GM18511 (cell line): ENCODE measurements at regions not wholly inside any gene's neighbourhood (a gene's known extent, or its start where the extent isn't known, plus 50 kb on each side); places are given as distances from the start of the nearest gene placed in this dataset.

Source experiments
- ATAC-seq: cut with Tn5 transposase; IDR thresholded peaks from one replicate; pipeline ENCODE4 v1.9.1; 2021; ENCODE audit warnings: mild to moderate bottlenecking, moderate library complexity; ENCODE audit not compliant: unreplicated experiment

DNA sequence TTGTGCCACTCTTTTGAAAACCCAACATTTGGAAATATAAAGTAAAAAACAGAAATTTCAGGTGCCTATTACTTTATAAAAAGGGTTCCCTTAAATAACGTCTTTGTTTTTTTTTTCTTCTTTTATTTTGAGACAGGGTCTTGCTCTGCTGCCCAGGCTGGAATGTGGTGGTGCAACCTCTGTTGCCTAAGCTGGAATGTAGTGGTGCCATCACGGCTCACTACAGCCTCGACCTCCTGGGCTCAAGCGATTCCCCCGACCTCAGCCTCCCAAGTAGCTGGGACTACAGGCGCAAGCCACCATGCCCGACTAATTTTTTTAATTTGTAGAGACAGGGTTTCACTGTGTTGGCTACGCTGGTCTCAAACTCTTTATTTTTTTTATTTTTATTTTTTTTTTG, 110.2 kb upstream of the HNRNPU start:
- ATAC-seq, result no peak

DNA sequence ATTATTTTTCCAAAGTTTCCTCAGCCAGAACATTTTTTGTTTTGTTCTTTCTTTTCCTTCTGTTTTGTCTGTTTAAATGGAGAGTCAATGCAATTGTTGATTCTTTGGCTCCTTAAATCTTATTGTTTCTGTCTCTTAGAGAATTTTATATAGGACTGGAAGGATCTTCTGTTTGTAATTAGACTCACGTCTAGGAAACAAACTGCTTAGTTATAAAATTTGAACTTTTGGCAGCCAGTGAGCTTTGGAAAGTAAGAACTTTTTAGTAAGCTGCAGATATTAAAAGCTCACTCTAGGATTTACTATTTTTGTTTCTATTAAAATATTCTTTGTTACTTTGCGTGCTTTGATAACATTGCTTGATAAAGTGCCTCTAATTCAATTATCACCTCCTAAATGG, 109.8 kb upstream of the HNRNPU start:
- no peak for ATAC-seq

DNA sequence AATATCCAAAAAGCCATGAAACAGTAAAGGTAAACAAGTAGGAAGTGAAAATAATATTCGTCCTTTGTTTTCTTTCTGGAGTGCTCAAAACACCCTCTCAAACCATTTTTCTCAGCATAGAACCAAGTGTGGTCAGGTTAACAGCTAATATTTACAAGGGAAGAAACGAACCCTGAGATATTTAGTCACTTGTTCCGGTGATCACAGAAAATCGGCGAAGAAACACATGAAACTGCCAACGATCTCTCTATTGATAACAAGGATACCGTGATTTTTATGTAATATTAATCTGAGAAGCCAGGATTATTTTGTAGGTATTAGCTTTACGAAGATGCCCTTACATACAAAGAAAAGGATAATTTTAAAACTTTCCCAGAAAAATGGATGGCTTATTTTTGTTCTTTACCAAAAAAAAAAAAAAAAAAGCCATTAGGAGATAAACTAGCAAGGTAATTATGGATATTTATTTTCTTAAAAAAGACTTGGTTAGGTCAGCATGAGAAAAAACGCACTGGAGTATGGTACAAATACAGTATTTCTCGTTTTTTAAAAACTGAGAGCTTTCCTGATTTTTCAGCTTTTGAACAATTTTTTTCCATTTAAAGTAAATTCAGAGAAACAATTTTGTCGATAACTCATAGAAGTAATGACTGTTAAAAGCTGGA, 107.3 kb upstream of the HNRNPU start:
- no peak for ATAC-seq

DNA sequence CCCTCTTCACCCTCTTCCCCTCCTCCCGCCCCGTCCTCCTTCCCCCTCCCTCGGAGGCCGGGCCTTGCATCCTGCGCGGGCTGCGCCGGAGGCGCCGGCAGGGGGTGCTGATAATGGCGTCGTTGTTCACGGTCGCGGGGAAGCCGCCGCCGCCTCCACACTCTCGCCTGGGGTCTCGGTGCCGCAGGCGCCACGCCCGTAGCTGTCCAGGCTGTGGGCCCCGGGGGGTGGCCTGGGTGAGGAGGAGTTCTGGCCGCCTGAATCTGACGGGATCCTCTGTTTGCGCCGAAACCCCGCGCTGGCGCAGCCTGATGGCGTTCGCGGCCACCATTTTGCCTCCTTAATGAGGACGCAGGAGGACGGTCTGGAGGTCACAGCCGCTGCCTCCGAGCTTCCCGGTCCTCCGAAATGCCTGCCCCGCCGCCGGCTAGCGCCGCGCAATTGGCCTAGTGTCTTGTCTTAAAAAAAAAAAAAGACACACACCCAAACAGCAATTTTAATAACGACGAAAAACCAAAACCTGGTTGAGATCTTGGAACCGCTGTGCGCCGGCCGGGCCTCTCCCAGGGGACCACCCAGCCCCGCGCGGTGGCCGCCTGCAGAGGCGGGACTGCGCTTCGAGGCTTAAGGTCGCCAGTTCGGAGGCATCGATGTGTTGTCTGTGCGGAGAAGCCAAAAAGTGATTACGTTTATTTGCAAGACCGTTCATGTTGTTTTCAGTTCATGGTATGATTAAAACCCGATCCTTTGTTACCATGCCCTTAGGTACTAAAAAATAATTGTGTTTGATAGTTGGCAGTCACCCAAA, 106.6 kb upstream of the HNRNPU start:
- ATAC-seq, result peak; percentile 73

DNA sequence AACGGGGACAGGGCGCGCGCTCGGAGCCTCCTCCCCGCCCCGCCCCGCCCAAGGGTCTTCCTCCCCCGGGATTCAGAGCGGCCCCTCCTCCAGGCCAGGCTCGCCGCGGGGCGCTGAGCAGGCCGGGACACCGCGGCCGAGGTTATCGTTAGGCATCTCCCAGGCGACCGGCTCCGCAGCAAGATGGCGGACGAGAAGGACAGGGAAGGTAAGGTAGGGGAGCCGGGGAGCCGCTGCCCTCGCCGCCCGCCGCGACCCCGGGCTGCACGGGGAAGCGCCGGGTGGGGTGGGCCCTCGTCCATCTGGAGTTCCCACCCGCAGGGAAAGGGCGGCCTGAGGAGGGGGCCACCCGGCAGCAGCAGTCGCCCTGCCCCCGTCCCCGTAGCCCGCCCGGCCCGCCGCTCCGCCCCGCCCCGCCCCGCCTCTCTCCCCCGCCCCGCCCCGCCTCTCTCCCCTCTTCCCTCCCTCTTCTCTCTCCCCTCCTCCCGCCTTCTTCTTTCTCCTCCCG, 105.9 kb upstream of the HNRNPU start:
- peak; percentile 78 for ATAC-seq

DNA sequence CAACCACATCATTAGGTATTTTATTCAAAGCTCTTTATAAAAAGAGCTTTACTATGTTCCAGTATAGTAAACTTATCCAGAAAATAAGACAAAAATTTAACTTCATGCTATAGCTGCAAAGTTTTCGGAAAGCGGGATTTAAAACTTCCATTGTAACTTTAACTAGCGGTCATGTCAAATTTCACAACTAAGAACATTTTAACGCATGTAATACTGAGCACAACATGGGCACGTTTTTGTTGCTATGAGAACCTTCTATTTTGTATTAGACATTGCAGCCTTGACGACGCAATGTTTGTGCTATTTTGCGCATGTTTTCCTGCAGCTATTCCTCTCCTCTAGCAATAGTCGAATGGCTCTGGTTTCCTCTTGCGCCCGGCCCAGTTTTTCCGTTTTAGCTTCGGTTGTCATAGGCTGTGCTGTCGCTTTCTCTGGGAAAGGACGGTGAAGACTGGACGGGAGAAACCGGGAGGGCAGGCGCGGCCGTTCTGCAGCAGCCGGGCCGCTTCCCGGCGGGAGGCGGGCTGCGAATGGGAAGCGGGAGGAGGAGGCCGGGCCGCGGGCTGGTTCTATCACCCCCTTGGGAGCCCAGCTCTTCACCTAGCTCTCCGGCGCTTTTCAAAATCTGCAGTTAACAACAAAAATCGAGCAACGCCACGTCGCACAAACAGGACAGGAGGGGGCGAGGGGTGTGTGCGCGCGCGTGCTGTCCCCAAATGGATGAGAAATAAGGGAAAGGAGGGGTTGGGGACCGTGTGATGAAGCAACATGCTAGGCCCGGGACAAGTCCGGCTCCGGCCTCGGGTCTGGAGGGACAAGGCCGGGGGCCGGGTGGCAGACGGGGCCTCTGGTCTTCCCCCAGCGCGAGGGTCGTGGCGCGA, 105.3 kb upstream of the HNRNPU start:
- ATAC-seq, result peak; percentile 29

DNA sequence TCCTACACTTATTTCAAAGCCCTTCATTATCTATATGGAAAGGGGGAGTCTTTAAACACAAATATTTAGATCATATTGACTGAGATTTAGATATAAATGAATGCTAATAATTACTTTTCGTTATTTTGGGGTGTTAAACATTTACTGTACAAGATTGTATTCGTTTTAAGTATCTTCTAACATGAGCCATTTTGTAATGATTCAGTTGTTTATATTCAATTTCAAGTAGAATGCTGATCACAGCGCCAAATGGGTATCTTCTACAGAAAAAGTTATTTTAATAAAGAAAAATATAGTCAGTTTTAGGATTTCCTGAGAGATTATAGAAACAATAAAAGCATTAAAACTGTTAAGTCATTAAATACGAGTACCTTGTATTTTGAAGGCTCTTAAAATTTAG, 104.5 kb upstream of the HNRNPU start:
- ATAC-seq, result no peak

DNA sequence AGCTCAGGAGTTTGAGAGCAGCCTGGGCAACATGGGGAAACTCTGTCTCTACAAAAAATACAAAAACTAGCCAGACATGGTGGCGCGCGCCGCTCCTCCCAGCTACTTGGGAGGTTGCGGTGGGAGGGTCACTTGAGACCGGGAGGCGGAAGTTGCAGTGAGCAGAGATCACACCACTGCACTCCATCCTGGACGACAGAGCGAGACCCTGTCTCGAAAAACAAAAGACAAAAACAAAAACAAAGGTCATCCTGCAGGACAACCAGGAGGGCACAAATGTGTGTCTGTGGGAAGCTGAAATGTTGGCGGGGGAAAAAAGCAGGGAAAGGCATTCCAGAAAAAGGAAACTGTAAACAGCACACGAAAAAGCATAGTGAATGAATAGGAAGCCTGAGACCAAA, 104.1 kb upstream of the HNRNPU start:
- no peak for ATAC-seq

DNA sequence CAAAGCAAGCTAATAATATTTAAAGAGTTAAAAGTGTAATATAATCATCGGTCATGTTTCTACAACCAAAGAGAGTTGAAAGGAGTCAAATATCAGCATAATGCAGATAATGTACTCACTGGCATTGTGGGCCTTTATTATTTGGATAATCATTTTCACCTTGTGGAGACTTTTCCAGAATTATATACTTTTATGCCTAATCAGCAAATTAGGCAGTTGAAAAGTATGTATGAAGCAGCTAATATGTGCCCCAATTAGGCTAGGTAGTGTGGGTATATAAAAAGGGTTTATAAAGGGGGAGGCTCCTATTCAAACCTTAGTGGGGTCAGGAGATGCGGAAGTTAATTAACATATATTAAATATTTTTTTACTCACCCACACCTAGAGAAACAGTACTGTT, 102.8 kb upstream of the HNRNPU start:
- ATAC-seq, result no peak

DNA sequence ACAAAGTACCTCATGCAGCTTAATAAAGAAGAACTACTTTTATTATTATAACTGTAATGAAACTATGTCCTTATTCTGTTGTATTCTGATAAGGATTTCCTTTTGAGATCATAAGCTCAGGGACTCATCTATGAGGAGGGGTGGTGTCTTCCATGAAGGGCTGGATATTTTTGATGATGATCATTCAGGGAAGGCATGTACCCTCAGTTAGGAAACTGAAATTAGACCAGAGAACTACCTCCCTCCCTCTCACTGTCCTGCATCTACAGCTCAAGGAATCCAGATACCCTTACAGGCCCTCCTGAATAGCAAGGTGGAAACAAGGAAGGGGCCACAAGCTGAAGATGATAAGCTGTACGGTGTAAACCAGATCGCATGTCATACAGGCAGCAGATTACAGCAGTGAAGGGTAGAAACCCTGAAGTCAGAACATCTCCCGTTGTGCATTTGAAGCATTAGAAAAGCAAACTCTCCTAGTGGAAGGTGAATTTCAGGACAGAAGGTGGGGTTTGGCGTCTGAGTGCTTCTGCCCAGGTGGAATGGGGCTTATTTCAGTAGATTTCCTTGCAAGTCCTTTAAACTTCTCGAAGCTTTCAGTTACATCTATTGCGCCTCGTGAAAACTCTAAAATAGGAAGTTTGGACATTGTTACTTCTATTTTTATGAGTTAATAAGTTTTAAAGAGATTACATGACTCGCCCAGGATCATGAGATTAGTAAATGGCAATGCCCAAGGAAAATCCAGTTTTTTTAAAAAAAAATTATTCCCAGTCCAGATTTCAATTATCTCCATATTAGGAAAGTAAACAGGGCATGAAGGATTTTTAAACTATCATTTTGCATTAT, 101.1 kb upstream of the HNRNPU start:
- no peak for ATAC-seq

DNA sequence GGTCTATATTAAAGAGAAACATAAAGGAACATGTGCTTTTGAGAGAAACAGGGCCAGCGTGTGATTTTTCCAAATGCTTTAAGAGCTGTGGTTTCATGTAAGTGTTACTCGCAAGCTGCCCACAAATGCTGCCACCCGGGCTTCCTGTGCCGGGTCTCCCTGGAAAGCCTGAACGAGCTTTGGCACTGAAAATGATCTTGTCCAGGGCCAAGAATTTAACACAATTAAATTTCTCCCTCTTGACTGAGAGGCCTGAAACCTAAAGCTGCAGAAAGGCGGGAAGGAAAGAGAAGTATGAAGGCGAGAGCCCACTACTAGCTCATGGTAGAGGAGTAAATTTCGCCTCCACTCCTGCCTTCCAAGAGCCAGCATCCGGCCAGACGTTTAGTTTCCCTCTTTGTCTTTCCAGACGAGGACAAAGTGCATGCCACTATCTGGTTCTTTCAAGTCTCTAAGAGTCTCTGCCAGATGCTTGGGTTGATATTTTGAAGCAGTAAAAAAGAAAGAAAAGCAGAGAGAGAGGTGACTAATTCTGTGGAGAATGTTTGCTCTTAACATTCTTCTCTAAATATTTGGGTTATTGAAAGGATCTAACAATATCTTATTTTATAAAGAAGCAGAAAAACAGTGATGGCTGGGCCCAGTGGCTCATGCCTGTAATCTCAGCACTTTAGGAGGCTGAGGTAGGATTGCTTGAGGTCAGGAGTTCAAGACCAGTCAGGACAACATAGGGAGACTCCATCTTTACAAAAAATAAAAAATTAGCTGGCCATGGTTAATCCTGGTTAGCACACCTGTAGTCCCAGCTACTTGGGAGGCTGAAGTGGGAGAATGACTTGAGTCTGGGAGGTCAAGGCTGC, 100.0 kb upstream of the HNRNPU start:
- no peak for ATAC-seq

DNA sequence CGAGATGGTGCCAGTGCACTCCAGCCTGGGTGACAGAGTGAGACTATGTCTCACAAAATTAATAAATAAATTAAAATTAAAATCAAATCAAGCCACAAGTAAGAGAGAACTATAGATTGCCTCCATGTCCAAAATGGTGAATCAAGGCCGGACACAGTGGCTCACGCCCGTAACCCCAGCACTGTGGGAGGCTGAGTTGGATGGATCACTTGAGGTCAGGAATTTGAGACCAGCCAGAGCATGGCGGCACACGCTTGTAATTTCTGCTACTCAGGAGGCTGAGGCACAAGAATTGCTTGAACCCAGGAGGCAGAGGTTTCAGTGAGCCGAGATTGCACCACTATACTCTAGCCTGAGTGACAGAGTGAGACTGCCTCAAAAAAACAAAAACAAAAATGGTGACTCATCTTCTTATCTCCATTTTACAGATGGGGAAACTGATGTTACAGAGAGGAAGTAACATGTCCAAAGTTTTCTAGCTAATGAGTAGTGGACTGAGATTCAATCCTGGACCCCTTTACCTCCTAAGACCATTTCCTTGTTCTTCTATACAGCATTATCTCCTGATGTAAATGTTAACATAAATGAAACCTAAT, 99.0 kb upstream of the HNRNPU start:
- ATAC-seq, result no peak

DNA sequence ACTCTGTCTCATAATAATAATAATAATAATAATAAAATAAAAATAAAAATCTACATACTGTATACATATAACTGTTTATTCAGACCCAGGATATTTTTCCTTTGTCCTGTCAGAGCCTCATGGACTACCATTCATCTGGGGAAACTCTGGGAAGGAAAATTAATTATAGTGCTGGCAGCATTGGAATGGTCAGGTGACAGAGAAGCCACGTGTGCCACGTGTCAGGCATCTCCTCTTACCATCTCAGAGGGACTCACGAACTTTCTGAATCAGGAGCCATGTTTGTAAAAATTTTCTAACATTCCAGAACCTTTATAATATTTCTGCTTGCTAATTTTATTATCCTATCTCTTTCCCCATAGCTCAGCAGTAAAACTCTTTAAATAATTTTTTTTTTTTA, 97.8 kb upstream of the HNRNPU start:
- no peak for ATAC-seq

DNA sequence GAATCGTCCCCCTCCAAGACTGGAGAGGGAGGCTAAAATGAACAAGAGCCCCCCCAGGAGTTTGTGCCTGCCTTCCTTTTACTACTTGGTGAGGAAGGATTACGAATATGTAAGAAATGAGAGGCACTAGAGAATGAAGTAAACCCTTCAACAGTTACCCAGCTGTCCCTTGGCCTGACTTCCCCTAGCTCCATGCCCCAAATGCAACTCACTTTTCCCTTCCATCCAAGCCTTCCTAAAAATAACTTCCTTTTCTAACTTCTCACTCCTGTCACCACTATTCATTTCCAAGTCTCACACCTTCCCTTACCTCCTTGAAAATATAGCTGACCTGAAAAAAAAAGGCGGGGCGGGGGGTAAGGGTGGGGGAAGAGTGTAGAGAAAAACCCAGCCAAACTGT, 96.6 kb upstream of the HNRNPU start:
- ATAC-seq, result no peak

DNA sequence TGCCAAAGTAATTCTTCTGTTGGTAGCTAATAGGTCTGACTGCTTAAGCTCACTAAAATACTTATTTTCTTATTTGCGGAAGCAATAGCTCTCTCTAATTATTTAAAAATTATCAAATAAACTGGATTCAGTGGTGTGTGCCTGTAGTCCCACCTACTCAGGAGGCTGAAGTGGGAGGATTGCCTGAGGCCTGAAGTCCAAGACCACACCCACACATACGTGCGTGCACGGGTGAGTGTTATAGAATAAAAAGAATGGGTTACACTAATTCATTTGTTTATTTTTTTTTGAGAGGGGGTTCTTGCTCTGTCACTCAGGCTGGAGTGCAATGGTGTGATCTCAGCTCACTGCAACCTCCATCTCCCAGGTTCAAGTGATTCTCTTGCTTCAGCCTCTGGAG, 94.2 kb upstream of the HNRNPU start:
- no peak for ATAC-seq

DNA sequence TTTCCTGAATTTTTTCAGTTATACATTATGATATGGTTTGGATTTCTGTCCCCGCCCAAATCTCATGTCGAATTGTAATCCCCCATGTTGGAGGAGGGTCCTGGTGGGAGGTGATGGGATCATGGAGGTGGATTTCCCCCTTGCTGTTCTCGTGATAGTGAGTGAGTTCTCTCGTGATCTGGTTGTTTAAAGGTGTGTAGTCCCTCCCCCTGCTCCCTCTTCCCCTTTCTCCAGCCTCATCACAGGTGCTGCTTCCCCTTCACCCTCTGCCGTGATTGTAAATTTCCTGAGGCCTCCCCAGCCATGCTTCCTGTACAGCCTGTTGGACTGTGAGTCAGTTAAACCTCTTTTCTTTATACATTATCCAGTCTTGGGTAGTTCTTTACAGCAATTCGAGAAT, 93.2 kb upstream of the HNRNPU start:
- ATAC-seq, result no peak

DNA sequence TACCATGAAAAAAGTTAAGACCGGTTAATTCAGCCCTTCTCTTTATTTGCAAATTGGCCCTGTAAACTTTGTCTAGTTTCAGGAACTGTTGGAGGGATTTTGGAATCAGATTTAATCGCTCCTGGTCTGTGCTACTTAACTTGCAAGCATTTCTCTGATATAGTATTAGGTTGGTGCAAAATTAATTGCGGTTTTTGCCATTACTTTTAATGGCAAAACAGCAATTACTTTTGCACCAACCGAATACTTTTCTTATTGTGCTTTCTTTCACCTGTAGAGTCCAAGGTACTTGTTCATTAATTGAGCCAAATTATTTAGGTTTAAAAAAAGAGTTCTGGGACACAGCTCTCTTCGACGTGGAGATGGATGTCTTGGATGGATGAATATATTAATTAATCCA, 92.8 kb upstream of the HNRNPU start:
- ATAC-seq, result no peak

DNA sequence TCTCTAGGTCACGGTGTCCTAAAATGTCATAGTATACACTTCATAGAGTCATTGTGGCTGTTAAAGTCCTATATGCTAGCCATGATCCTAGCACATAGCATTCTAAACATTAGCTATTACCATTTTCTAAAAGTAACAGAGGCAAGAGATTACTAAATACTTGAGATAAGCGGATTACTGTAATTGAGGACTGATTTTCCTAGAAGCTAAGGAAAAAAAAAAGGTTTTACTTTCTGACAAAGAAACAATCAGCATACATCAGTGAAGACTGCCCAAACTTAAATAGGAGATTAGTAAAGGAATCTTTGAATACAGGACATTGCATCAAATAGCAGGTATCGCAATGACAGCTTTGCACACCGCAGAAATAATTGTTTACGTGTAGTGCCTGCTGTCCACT, 91.3 kb upstream of the HNRNPU start:
- ATAC-seq, result no peak

DNA sequence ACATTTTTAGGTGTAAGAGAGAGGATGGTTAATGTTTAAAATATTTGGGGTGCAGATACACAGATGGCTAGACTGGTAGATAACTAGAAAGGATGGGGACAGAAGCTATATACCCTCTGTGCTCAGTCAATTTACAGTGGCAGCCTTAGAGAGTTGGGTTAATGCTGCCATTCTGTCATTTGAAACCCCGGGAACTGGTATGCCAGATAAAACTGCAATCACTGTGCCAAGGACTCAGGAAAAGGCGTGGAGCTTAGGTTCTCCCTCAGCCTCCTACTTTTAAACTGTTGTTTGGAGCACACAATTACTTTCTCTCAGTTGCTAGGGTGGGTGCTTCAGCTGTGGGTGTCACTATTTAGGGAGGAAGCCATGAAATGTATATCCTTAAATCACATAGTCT, 90.0 kb upstream of the HNRNPU start:
- no peak for ATAC-seq
